CD4-positive, alpha-beta T cell (primary cell): ENCODE measurements at regions not wholly inside any gene's neighbourhood (a gene's known extent, or its start where the extent isn't known, plus 50 kb on each side); places are given as distances from the start of the nearest gene placed in this dataset.

Source experiments
- ATAC-seq: fragments of 200-7000 bp; cut with Tn5 transposase; one replicate; pipeline ENCODE4 v1.10.0; 2022; ENCODE audit warnings: mild to moderate bottlenecking; ENCODE audit not compliant: poor library complexity
- CTCF ChIA-PET: fragments of 350-600 bp; sonication (Branson Sonifier 250); formaldehyde crosslinking; loops from one replicate; lab custom pipeline; 2021; ENCODE audit warnings: antibody characterized with exemption, inconsistent platforms; lab: Charles Lee
- POLR2A ChIA-PET: fragments of 350-600 bp; sonication (Branson Sonifier 250); formaldehyde crosslinking; loops from one replicate; lab custom pipeline; 2021; ENCODE audit warnings: antibody characterized with exemption, inconsistent platforms; lab: Charles Lee
- DNase-seq, 14 experiments: peaks; one replicate each; pipeline ENCODE4 v3.0.0-alpha.2; 2013 to 2020; ENCODE audit warnings: mixed read lengths in 2 of 14
- H3K27ac ChIP-seq, 2 donors: one replicate each; pipeline versions ENCODE4 v1.5.1 to v1.7.0; 2013; ENCODE audit warnings: low read length in 2 of 2, low read depth in 1 of 2, mild to moderate bottlenecking in 1 of 2
- H3K27me3 ChIP-seq, 2 experiments: 1 replicate in 1 of 2; 2 replicates in 1 of 2; pipeline versions ENCODE4 v1.6.1 to v1.7.0; 2013; ENCODE audit warnings: low read length in 2 of 2, control low read depth in 1 of 2, mild to moderate bottlenecking in 1 of 2, moderate library complexity in 1 of 2; ENCODE audit not compliant: insufficient read depth in 2 of 2, control insufficient read depth in 1 of 2
- H3K36me3 ChIP-seq: one replicate; pipeline ENCODE4 v1.6.1; 2013; ENCODE audit warnings: low read length, control low read depth; ENCODE audit not compliant: insufficient read depth
- H3K4me1 ChIP-seq: one replicate; pipeline ENCODE4 v1.6.1; 2013; ENCODE audit warnings: low read length, control low read depth; ENCODE audit not compliant: insufficient read depth
- H3K4me3 ChIP-seq: one replicate; pipeline ENCODE4 v1.5.1; 2013; ENCODE audit warnings: mild to moderate bottlenecking, low read length, moderate library complexity
- H3K9me3 ChIP-seq, 2 experiments: 1 replicate in 1 of 2; 2 replicates in 1 of 2; pipeline versions ENCODE4 v1.6.1 to v1.7.0; 2013; ENCODE audit warnings: low read length in 2 of 2, mild to moderate bottlenecking in 2 of 2, control low read depth in 1 of 2, moderate library complexity in 1 of 2; ENCODE audit not compliant: control insufficient read depth in 1 of 2, insufficient read depth in 1 of 2
- H3K27ac Mint-ChIP-seq: one replicate; pipeline ENCODE4 v1.8.0; 2020; ENCODE audit warnings: mixed read lengths
- H3K27me3 Mint-ChIP-seq: one replicate; pipeline ENCODE4 v1.8.0; 2021; ENCODE audit warnings: mixed read lengths
- H3K36me3 Mint-ChIP-seq: one replicate; pipeline ENCODE4 v1.8.0; 2021; ENCODE audit warnings: low read depth, mixed read lengths
- H3K4me1 Mint-ChIP-seq: one replicate; pipeline ENCODE4 v1.8.0; 2021; ENCODE audit warnings: low read depth, mixed read lengths
- H3K4me3 Mint-ChIP-seq: one replicate; pipeline ENCODE4 v1.8.0; 2020; ENCODE audit warnings: mild to moderate bottlenecking, mixed read lengths
- H3K9me3 Mint-ChIP-seq: one replicate; pipeline ENCODE4 v1.8.0; 2020; ENCODE audit warnings: mixed read lengths
- intact Hi-C, 2 experiments: fragments of 100-400 bp; cut with DNase I in 1 of 2; cut with micrococcal nuclease in 1 of 2; formaldehyde crosslinking; loops; one replicate each; pipeline versions ENCODE4 v1.15.1 to v1.9.0; 2023 to 2025; cut with DNase I, micrococcal nuclease
- TF ChIP-seq, protein P1 (sequence below): fragments of 200-600 bp; IDR thresholded peaks from one replicate; pipeline ENCODE4 v1.8.0; 2022; ENCODE audit warnings: antibody characterized with exemption, mild to moderate bottlenecking

DNA sequence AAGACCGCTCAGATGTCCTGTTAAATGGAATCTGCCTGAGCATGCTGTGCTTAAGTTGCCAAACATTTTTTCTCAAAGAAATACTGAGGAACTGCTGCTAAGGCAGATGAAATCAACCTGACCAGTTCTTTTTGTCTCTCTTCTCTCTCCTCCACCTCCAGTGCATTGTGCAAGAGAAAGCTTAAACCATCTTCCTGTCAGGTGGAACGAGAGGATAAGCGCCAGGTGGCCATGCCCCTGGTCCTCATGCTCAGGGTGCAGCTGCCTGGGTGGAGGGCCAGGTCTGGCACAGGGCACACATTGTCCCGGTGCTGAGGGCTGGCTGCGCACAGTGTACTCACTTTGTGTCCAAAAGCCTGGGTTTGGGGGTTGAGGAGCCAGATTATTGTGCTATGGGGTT, 176.2 kb upstream of the TP63 start:
- Histone ChIP-seq H3K27ac (no peak overlapping the region), H3K4me1 (no peaks in the 10 kb centered on the region), H3K4me3 (no peak overlapping the region), H3K9me3 (peaks cover 0 to 3% of the 10 kb centered on the region in 2 experiments), H3K27me3 (no peaks in the 10 kb centered on the region), H3K36me3 (no peaks in the 10 kb centered on the region)
- DNase-seq (no peak), ATAC-seq (no peak)
- no peak overlapping the region for H3K4me3 Mint-ChIP-seq
- no peaks in the 10 kb centered on the region for H3K4me1 Mint-ChIP-seq
- no peak overlapping the region for H3K27ac Mint-ChIP-seq
- intact Hi-C loops: no loop called here
- CTCF ChIA-PET: interaction anchor here (0.7 kb wide), 1 partner anchor 42 kb away, joined by 3 read pairs; no protein-coding TSS in a partner anchor
- H3K27me3 Mint-ChIP-seq: no peaks in the 10 kb centered on the region
- no peaks in the 10 kb centered on the region for H3K9me3 Mint-ChIP-seq
- POLR2A ChIA-PET: no interaction called here
- TF ChIP-seq, protein P1, sequence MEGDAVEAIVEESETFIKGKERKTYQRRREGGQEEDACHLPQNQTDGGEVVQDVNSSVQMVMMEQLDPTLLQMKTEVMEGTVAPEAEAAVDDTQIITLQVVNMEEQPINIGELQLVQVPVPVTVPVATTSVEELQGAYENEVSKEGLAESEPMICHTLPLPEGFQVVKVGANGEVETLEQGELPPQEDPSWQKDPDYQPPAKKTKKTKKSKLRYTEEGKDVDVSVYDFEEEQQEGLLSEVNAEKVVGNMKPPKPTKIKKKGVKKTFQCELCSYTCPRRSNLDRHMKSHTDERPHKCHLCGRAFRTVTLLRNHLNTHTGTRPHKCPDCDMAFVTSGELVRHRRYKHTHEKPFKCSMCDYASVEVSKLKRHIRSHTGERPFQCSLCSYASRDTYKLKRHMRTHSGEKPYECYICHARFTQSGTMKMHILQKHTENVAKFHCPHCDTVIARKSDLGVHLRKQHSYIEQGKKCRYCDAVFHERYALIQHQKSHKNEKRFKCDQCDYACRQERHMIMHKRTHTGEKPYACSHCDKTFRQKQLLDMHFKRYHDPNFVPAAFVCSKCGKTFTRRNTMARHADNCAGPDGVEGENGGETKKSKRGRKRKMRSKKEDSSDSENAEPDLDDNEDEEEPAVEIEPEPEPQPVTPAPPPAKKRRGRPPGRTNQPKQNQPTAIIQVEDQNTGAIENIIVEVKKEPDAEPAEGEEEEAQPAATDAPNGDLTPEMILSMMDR: no peak
- H3K36me3 Mint-ChIP-seq: no peaks in the 10 kb centered on the region

DNA sequence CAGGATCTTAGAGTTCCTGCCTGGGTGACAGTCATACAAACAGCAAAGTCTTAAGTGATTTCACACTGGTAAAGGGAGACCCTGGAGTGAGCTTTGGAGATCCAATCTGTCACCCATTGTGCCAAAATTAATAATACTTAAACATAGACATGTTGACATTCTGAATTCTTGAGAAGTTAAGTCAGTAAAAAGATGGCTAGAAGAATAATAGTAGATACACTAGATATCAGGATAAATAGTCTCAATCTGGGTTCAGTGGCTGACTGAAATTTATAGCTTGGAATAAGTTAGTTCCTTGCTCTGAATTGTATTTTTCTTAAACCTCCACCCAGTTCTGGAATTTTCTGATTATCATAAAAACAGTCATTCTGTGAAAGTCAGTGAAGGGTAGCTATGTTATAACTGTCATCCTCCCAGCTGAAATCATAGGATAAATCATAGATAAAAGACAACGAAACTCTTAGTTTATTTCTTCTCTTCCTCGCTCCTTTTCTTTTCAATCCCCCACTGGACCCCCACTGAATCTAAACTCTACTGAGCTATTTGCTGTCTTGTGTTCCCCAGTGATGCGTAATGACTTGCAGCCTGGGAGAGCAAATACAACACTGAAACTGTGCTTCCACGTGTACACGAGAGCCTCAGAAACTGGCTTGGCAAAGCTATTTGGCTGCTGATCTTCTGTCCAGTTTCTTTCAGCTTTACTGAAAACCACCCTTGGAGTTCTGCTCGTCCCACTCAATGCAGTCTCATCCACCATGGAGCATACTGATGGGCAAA, 175.4 kb upstream of the TP63 start:
- POLR2A ChIA-PET: no interaction called here
- H3K27ac ChIP-seq: no peak overlapping the region
- no peaks in the 10 kb centered on the region for H3K27me3 ChIP-seq
- peaks cover 0 to 3% of the 10 kb centered on the region in 2 experiments for H3K9me3 ChIP-seq
- H3K27me3 Mint-ChIP-seq: no peaks in the 10 kb centered on the region
- no peak overlapping the region for H3K4me3 ChIP-seq
- H3K4me1 Mint-ChIP-seq: no peaks in the 10 kb centered on the region
- no peak overlapping the region for H3K27ac Mint-ChIP-seq
- no peak overlapping the region for H3K4me3 Mint-ChIP-seq
- DNase-seq: no peak
- intact Hi-C loops: no loop called here
- no peaks in the 10 kb centered on the region for H3K36me3 Mint-ChIP-seq
- no peak for ATAC-seq
- H3K4me1 ChIP-seq: no peaks in the 10 kb centered on the region
- TF ChIP-seq, protein P1: no peak
- H3K36me3 ChIP-seq: no peaks in the 10 kb centered on the region
- CTCF ChIA-PET: no interaction called here
- no peaks in the 10 kb centered on the region for H3K9me3 Mint-ChIP-seq

GRCh38 chr3:189457201-189457607, 174.0 kb upstream of the TP63 start:
- Mint-ChIP-seq H3K9me3 (no peaks in the 10 kb centered on the region), H3K4me3 (no peak overlapping the region), H3K27ac (no peak overlapping the region), H3K36me3 (no peaks in the 10 kb centered on the region), H3K4me1 (no peaks in the 10 kb centered on the region), H3K27me3 (no peaks in the 10 kb centered on the region)
- Histone ChIP-seq H3K9me3 (peaks cover 0 to 3% of the 10 kb centered on the region in 2 experiments), H3K27me3 (no peaks in the 10 kb centered on the region), H3K4me1 (no peaks in the 10 kb centered on the region), H3K4me3 (no peak overlapping the region), H3K36me3 (no peaks in the 10 kb centered on the region), H3K27ac (no peak overlapping the region)
- ATAC-seq (no peak), DNase-seq (no peak)
- TF ChIP-seq, protein P1: no peak
- intact Hi-C loops: no loop called here
- CTCF ChIA-PET: no interaction called here
- POLR2A ChIA-PET: no interaction called here
